Gastroesophageal sphincter (tissue), 4 donors: ENCODE measurements at regions not wholly inside any gene's neighbourhood (a gene's known extent, or its start where the extent isn't known, plus 50 kb on each side); places are given as distances from the start of the nearest gene placed in this dataset.

Experiments used
- ATAC-seq: fragments of 150-250 bp; one replicate; pipeline ENCODE4 v1.9.1; 2016; ENCODE audit warnings: mild to moderate bottlenecking, moderate library complexity
- H3K27ac ChIP-seq, 4 donors: fragments of 200-600 bp; sonication (generic) in 3 of 4; 1 replicate in 3 of 4; 2 replicates in 1 of 4; pipeline ENCODE4 v1.5.1; 2016 to 2019
- H3K27me3 ChIP-seq: fragments of 200-600 bp; sonication (generic); one replicate; pipeline ENCODE4 v1.5.1; 2019
- H3K36me3 ChIP-seq, 2 donors: fragments of 200-600 bp; sonication (generic); one replicate each; pipeline ENCODE4 v1.5.1; 2019; ENCODE audit warnings: control low read depth in 1 of 2
- H3K4me1 ChIP-seq, 3 donors: fragments of 200-600 bp; sonication (generic); 1 replicate in 2 of 3; 2 replicates in 1 of 3; pipeline ENCODE4 v1.5.1; 2016 to 2019; ENCODE audit warnings: control low read depth in 2 of 3
- H3K4me3 ChIP-seq, 2 donors: fragments of 200-600 bp; sonication (generic); one replicate each; pipeline ENCODE4 v1.5.1; 2019; ENCODE audit warnings: mild to moderate bottlenecking in 1 of 2, moderate library complexity in 1 of 2
- H3K9me3 ChIP-seq, 3 donors: fragments of 200-600 bp; sonication (generic); one replicate each; pipeline ENCODE4 v1.5.1; 2017 to 2019; ENCODE audit warnings: control low read depth in 2 of 3
- CTCF ChIP-seq, 4 experiments: fragments of 200-600 bp in 2 of 4; fragments of 450-650 bp in 2 of 4; sonication (generic) in 1 of 4; IDR thresholded peaks; one replicate each; pipeline ENCODE4 v1.5.1; 2017 to 2019; ENCODE audit warnings: antibody characterized with exemption in 4 of 4, mild to moderate bottlenecking in 2 of 4, moderate library complexity in 2 of 4
- EP300 ChIP-seq: sonication (generic); formaldehyde crosslinking; IDR thresholded peaks from one replicate; pipeline ENCODE4 v1.6.1; 2017; ENCODE audit warnings: antibody characterized with exemption, mild to moderate bottlenecking
- POLR2A ChIP-seq, 2 donors: fragments of 450-650 bp; IDR thresholded peaks; one replicate each; pipeline ENCODE4 v1.6.1; 2017; ENCODE audit warnings: antibody characterized with exemption in 2 of 2, mild to moderate bottlenecking in 2 of 2, moderate library complexity in 1 of 2
- POLR2AphosphoS5 ChIP-seq: sonication (generic); formaldehyde crosslinking; IDR thresholded peaks from one replicate; pipeline ENCODE4 v1.6.1; 2017; ENCODE audit warnings: antibody characterized with exemption
- WGBS, 2 donors: methylation state at CpG; one replicate each; pipeline ENCODE4 v1.1.5; 2018; ENCODE audit warnings: low coverage in 1 of 2; 5-methylcytosine and 5-hydroxymethylcytosine counted together

GRCh38 chr6:105713474-105714118, 310.7 kb upstream of the PREP start:
- H3K27ac ChIP-seq: no peak overlapping the region
- ATAC-seq: no peak
- no peaks in the 10 kb centered on the region for H3K27me3 ChIP-seq
- no peaks in the 10 kb centered on the region for H3K36me3 ChIP-seq
- peaks cover 0 to 11% (median 0%) of the 10 kb centered on the region in 3 donors for H3K9me3 ChIP-seq
- TF ChIP-seq EP300 (no peak), CTCF (IDR thresholded peaks at IDR 0.05) (no peak), POLR2A (IDR thresholded peaks at IDR 0.05) (no peak), POLR2AphosphoS5 (no peak)
- H3K4me3 ChIP-seq: no peak overlapping the region
- no peaks in the 10 kb centered on the region for H3K4me1 ChIP-seq
- 79 to 80% methylated on average over 1 of the region's 1 CpG for WGBS, 2 donors

- no peaks in the 10 kb centered on the region for H3K27me3 ChIP-seq
- H3K36me3 ChIP-seq: no peaks in the 10 kb centered on the region
- ATAC-seq: no peak
- H3K9me3 ChIP-seq: peaks cover 0 to 11% (median 0%) of the 10 kb centered on the region in 3 donors
- no peaks in the 10 kb centered on the region for H3K4me1 ChIP-seq
- TF ChIP-seq CTCF (IDR thresholded peaks at IDR 0.05) (no peak), POLR2A (IDR thresholded peaks at IDR 0.05) (no peak), POLR2AphosphoS5 (no peak), EP300 (no peak)
- WGBS, 2 donors: 83 to 85% methylated on average over 2 of the region's 2 CpGs
- H3K4me3 ChIP-seq: no peak overlapping the region
- no peak overlapping the region for H3K27ac ChIP-seq
These were observed 308.3 kb upstream of the PREP start for GRCh38 chr6:105711216-105711615.

GRCh38 chr6:105705608-105706007, 302.7 kb upstream of the PREP start:
- WGBS, 2 donors: 77 to 88% methylated on average over 5 of the region's 5 CpGs
- H3K27ac ChIP-seq: no peak overlapping the region
- no peak for ATAC-seq
- H3K4me1 ChIP-seq: no peaks in the 10 kb centered on the region
- H3K4me3 ChIP-seq: no peak overlapping the region
- TF ChIP-seq CTCF (IDR thresholded peaks at IDR 0.05): no peak
- no peak for TF ChIP-seq POLR2A (IDR thresholded peaks at IDR 0.05)
- no peak for TF ChIP-seq EP300
- TF ChIP-seq POLR2AphosphoS5: no peak
- H3K27me3 ChIP-seq: no peaks in the 10 kb centered on the region
- H3K36me3 ChIP-seq: no peaks in the 10 kb centered on the region
- no peaks in the 10 kb centered on the region for H3K9me3 ChIP-seq

GRCh38 chr6:105695461-105695860, 292.6 kb upstream of the PREP start:
- H3K4me3 ChIP-seq: no peak overlapping the region
- 92 to 93% methylated on average over 1 to 3 of the region's 3 CpGs for WGBS, 2 donors
- H3K9me3 ChIP-seq: no peaks in the 10 kb centered on the region
- no peak for ATAC-seq
- H3K36me3 ChIP-seq: no peaks in the 10 kb centered on the region
- H3K27me3 ChIP-seq: no peaks in the 10 kb centered on the region
- no peak overlapping the region for H3K27ac ChIP-seq
- no peaks in the 10 kb centered on the region for H3K4me1 ChIP-seq
- no peak for TF ChIP-seq POLR2A (IDR thresholded peaks at IDR 0.05)
- TF ChIP-seq CTCF (IDR thresholded peaks at IDR 0.05): no peak
- no peak for TF ChIP-seq POLR2AphosphoS5
- no peak for TF ChIP-seq EP300

- Histone ChIP-seq H3K4me3 (no peak overlapping the region), H3K27me3 (no peaks in the 10 kb centered on the region), H3K4me1 (no peaks in the 10 kb centered on the region), H3K36me3 (no peaks in the 10 kb centered on the region), H3K27ac (no peak overlapping the region), H3K9me3 (no peaks in the 10 kb centered on the region)
- WGBS, 2 donors: 56 to 63% methylated on average over 4 of the region's 4 CpGs
- TF ChIP-seq POLR2AphosphoS5 (no peak), EP300 (no peak), CTCF (IDR thresholded peaks at IDR 0.05) (no peak), POLR2A (IDR thresholded peaks at IDR 0.05) (no peak)
- no peak for ATAC-seq
These were observed 289.8 kb upstream of the PREP start for GRCh38 chr6:105692613-105693215.
